AG10803 (cell line): ENCODE measurements at regions not wholly inside any gene's neighbourhood (a gene's known extent, or its start where the extent isn't known, plus 50 kb on each side); places are given as distances from the start of the nearest gene placed in this dataset.

ENCODE experiments used
- DNase-seq: peaks from one replicate; pipeline ENCODE4 v3.0.0; 2010; ENCODE audit warnings: low read depth
- H3K4me3 ChIP-seq: 2 replicates; pipeline ENCODE4 v1.5.1; 2011; ENCODE audit warnings: mild to moderate bottlenecking, low read length, control low read depth
- TF ChIP-seq, protein P1 (sequence below): conservative IDR thresholded peaks from 2 replicates; pipeline ENCODE4 v1.5.1; 2011; ENCODE audit warnings: mild to moderate bottlenecking, low read length, control low read depth, inconsistent platforms

DNA sequence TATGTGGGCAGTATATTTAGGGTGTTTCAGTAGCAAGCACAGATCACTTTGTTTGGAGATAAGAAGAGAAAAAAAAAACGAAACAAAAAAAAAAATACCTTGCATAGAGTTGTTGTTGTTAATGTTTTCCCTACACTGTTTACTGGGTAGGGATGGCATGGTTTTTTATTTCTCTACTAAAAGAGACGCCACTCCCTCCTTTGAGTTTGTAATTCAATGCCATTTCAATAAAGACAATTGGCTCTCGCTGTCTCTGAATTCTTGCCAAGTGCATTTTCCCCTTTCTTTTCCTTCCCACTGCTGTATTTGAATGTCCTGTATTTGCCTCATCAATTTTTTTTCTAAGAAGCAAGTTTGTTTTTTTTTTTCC, 213.9 kb upstream of the UBASH3B start:
- DNase-seq, result no peak
- TF ChIP-seq, protein P1, sequence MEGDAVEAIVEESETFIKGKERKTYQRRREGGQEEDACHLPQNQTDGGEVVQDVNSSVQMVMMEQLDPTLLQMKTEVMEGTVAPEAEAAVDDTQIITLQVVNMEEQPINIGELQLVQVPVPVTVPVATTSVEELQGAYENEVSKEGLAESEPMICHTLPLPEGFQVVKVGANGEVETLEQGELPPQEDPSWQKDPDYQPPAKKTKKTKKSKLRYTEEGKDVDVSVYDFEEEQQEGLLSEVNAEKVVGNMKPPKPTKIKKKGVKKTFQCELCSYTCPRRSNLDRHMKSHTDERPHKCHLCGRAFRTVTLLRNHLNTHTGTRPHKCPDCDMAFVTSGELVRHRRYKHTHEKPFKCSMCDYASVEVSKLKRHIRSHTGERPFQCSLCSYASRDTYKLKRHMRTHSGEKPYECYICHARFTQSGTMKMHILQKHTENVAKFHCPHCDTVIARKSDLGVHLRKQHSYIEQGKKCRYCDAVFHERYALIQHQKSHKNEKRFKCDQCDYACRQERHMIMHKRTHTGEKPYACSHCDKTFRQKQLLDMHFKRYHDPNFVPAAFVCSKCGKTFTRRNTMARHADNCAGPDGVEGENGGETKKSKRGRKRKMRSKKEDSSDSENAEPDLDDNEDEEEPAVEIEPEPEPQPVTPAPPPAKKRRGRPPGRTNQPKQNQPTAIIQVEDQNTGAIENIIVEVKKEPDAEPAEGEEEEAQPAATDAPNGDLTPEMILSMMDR, result no peak
- H3K4me3 ChIP-seq, result peak overlapping the region; percentile 54

DNA sequence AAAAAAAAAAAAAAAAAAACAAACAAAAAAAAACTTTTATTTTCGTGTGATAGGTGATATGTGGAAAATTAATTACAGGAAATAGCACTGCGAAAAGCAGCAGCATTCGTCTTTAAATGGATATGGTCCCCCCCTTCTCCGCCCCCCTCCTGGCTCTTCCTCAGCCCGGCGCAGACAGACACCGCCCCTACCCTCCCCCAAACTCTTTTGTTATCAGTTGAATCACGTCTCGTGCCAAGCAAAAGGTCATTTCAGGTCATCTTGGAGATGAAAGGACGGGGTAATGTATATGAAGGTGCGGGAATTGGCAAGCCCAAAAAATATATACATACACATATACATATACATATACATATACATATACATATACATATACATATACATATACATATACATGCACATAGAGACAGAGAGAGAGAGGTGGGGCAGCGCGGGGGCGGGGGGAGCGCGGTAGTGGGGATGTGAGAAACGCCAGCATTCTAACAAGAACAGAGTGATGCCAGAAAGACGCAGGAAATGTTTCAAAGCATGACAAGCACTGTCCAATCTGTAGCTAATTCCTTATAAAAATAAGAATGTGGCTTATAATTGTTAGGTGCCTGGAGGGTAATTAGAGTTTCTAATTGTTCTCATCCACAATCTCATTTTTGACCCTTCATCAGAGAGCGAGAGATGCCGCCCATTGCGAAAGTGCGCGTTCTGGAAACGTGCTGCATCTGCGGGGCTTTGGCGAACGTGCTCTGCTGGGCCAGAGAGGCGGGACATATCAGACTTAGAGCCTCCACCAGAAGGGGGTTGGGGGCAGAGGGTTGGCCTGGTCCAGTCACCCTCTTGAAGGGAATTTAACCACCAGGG, 214.5 kb upstream of the UBASH3B start:
- peak; percentile 13 for DNase-seq
- H3K4me3 ChIP-seq, result peak overlapping the region; percentile 54
- TF ChIP-seq, protein P1, result no peak

DNA sequence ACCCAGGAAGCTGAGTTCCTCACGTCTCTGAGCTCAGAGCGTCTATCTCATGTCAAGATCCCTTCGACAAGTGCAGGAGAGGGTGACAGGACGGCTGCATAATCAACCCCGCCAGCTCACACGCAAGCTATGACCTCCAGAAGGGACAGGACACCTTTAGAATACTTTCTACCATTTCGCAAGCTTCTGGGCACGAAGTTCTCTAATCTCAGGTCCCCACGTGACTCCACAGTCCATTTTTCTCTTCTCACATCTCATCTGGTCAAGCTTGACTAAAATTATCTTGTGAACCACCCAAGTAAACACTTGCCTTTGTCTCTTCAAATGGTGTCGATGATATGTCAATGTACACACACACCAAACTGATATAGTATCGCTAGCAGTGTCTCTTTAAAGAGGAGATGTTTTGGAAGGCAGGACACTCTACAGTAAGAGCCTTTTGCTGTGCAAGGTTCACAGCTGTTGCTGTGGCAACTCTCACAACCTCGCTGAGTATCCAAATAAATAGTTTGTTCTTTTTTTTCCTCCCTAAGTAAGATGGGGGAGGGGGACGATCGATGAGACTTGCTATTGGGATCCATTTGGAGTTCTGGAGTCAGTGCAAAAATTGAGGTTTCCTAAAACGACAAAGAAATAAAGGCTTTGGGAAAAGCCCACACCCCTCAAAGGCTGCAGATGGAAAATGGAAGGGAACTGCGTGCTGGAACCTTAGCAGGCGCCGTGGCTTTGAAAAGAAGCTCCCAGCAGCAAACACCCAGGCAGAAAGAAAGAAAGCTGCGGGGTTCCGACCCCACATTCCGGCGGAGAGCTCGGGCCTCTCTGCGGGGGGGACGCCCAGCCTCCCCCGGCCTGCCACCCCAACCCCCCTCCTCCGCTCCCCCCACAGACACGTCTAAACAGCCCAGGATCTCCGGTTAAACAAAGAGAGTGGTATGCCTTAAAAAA, 215.4 kb upstream of the UBASH3B start:
- peak overlapping the region; percentile 54 for H3K4me3 ChIP-seq
- peak; percentile 49 for DNase-seq

DNA sequence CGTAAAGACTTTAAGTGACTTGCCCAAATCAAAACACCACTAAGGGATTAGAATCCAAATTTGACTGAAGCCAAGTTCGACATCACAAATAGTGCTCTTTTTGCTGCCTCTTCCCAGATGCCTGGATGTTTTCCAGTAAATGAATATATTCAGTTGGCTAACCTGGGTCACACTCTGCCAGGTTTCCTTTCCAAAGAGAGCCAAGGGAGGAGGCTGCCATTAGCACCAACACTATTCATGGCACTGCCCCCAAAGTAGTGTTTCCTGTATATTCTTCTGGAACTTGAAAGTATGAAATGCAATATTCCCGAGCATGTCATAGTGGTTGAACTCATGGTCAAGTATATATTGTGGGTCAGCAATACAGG, 219.3 kb upstream of the UBASH3B start:
- TF ChIP-seq, protein P1, result no peak
- no peak for DNase-seq

More for the DNA sequence above, 215.4 kb upstream of the UBASH3B start:
- TF ChIP-seq, protein P1, result no peak

DNA sequence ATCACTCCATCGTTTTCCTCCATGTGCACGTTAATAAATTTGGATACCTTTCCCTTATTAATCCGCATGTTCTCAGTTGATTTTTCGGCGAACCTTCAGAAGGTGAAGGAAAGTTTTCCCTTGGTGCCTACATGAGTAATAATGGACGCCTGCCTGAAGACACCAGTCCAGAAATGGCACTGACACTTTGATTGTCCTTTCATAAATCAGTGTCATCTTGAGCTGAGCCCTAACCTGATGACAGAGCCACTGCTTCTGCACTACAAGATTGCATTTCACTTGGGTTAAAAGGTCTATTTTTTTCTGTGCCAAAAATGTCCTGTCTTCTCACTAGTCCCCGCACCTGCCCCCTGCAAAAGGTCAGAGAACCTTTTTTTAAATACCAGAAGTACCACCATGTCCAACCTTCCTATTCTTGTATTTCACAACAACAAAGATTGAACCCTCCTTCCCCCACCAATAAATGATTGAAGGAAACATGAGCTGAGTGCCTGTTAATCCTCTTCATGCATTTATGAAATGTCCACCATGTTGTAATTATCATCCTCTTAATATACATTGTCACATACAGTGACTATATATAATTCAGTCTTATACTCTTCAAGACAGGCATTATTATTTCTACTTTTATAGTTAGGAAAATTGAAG, 219.9 kb upstream of the UBASH3B start:
- H3K4me3 ChIP-seq, result no peak overlapping the region
- no peak for DNase-seq
- TF ChIP-seq, protein P1, result no peak

More for the DNA sequence above, 219.3 kb upstream of the UBASH3B start:
- no peak overlapping the region for H3K4me3 ChIP-seq

DNA sequence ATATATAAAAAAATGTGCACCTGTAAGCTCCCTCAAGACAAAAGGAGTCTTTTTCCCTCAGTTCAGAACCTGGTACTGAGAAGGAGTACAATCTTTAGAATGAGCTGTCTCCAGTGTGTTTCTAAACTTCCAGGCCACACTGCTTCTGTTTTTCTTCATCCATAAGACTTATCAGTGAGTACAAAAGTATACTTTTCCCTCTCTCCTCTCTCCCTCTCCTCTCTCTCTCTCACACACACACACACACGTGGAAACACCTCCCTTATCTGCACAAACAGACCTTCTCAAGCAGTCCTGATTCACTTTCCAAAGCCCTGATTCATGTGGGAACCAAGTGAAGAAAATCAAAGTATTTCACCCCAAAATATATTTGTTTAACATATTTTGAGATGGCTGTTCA, 220.7 kb upstream of the UBASH3B start:
- H3K4me3 ChIP-seq, result no peak overlapping the region
- DNase-seq, result no peak
- TF ChIP-seq, protein P1, result no peak
